ENCODE measurements at regions not wholly inside any gene's neighbourhood (a gene's known extent, or its start where the extent isn't known, plus 50 kb on each side); places are given as distances from the start of the nearest gene placed in this dataset.

GRCh38 chr5:2001300-2001699, 118.6 kb upstream of the IRX4 start:
- Histone ChIP-seq H3K36me3 (replicated peaks; ENCODE audit: low read depth, low read length) (no peaks in the 10 kb centered on the region), H3K4me1 (ENCODE audit: low read length) (no peaks in the 10 kb centered on the region), H3K4me2 (ENCODE audit: low read length) (no peak overlapping the region), H3K9me3 (ENCODE audit: insufficient read depth, low read length) (no peaks in the 10 kb centered on the region), H2AFZ (ENCODE audit: low read depth, low read length) (no peak overlapping the region), H3K79me2 (ENCODE audit: low read length) (no peaks in the 10 kb centered on the region), H3K4me3 (ENCODE audit: low read length) (no peak overlapping the region), H3K27ac (ENCODE audit: low read length) (no peak overlapping the region), H3K9ac (ENCODE audit: low read length) (no peak overlapping the region), H4K20me1 (ENCODE audit: insufficient read depth, low read length) (no peaks in the 10 kb centered on the region), H3K27me3 (ENCODE audit: low read depth, low read length) (no peaks in the 10 kb centered on the region)
- TF ChIP-seq EZH2phosphoT487 (IDR thresholded peaks at IDR 0.05; ENCODE audit: low read depth) (no peak), CTCF (IDR thresholded peaks at IDR 0.05; ENCODE audit: low read depth, low read length) (no peak)

- H3K36me3 ChIP-seq (replicated peaks; ENCODE audit: low read depth, low read length): no peaks in the 10 kb centered on the region
- H3K27ac ChIP-seq (ENCODE audit: low read length): no peak overlapping the region
- no peak overlapping the region for H3K9ac ChIP-seq (ENCODE audit: low read length)
- no peaks in the 10 kb centered on the region for H3K9me3 ChIP-seq (ENCODE audit: insufficient read depth, low read length)
- no peaks in the 10 kb centered on the region for H3K4me1 ChIP-seq (ENCODE audit: low read length)
- no peaks in the 10 kb centered on the region for H3K27me3 ChIP-seq (ENCODE audit: low read depth, low read length)
- no peak overlapping the region for H3K4me2 ChIP-seq (ENCODE audit: low read length)
- no peak overlapping the region for H2AFZ ChIP-seq (ENCODE audit: low read depth, low read length)
- H3K79me2 ChIP-seq (ENCODE audit: low read length): no peaks in the 10 kb centered on the region
- H3K4me3 ChIP-seq (ENCODE audit: low read length): no peak overlapping the region
- H4K20me1 ChIP-seq (ENCODE audit: insufficient read depth, low read length): no peaks in the 10 kb centered on the region
- TF ChIP-seq EZH2phosphoT487 (IDR thresholded peaks at IDR 0.05; ENCODE audit: low read depth): no peak
- no peak for TF ChIP-seq CTCF (IDR thresholded peaks at IDR 0.05; ENCODE audit: low read depth, low read length)
Observed at GRCh38 chr5:2000591-2000990, 117.9 kb upstream of the IRX4 start.

GRCh38 chr5:1999794-2000193, 117.1 kb upstream of the IRX4 start:
- Histone ChIP-seq H3K9me3 (ENCODE audit: insufficient read depth, low read length) (no peaks in the 10 kb centered on the region), H3K36me3 (replicated peaks; ENCODE audit: low read depth, low read length) (no peaks in the 10 kb centered on the region), H4K20me1 (ENCODE audit: insufficient read depth, low read length) (no peaks in the 10 kb centered on the region), H2AFZ (ENCODE audit: low read depth, low read length) (no peak overlapping the region), H3K4me2 (ENCODE audit: low read length) (no peak overlapping the region), H3K4me3 (ENCODE audit: low read length) (no peak overlapping the region), H3K4me1 (ENCODE audit: low read length) (no peaks in the 10 kb centered on the region), H3K27ac (ENCODE audit: low read length) (no peak overlapping the region), H3K27me3 (ENCODE audit: low read depth, low read length) (no peaks in the 10 kb centered on the region), H3K9ac (ENCODE audit: low read length) (no peak overlapping the region), H3K79me2 (ENCODE audit: low read length) (no peaks in the 10 kb centered on the region)
- no peak for TF ChIP-seq EZH2phosphoT487 (IDR thresholded peaks at IDR 0.05; ENCODE audit: low read depth)
- TF ChIP-seq CTCF (IDR thresholded peaks at IDR 0.05; ENCODE audit: low read depth, low read length): no peak

GRCh38 chr5:1998716-1999317, 116.1 kb upstream of the IRX4 start:
- Histone ChIP-seq H3K79me2 (ENCODE audit: low read length) (no peaks in the 10 kb centered on the region), H3K9me3 (ENCODE audit: insufficient read depth, low read length) (no peaks in the 10 kb centered on the region), H3K4me3 (ENCODE audit: low read length) (no peak overlapping the region), H3K27ac (ENCODE audit: low read length) (no peak overlapping the region), H2AFZ (ENCODE audit: low read depth, low read length) (no peak overlapping the region), H3K9ac (ENCODE audit: low read length) (no peak overlapping the region), H3K4me2 (ENCODE audit: low read length) (no peak overlapping the region), H4K20me1 (ENCODE audit: insufficient read depth, low read length) (no peaks in the 10 kb centered on the region), H3K36me3 (replicated peaks; ENCODE audit: low read depth, low read length) (no peaks in the 10 kb centered on the region), H3K4me1 (ENCODE audit: low read length) (no peaks in the 10 kb centered on the region), H3K27me3 (ENCODE audit: low read depth, low read length) (no peaks in the 10 kb centered on the region; the same call in 1 of the 2 replicates)
- TF ChIP-seq EZH2phosphoT487 (IDR thresholded peaks at IDR 0.05; ENCODE audit: low read depth) (no peak), CTCF (IDR thresholded peaks at IDR 0.05; ENCODE audit: low read depth, low read length) (no peak)

Data from OCI-LY3 (cell line).